IPS-18c (cell line): ENCODE measurements at regions not wholly inside any gene's neighbourhood (a gene's known extent, or its start where the extent isn't known, plus 50 kb on each side); places are given as distances from the start of the nearest gene placed in this dataset.

Experiments
- H3K4me3 ChIP-seq: 2 replicates; pipeline ENCODE4 v1.7.0; 2013; ENCODE audit warnings: low read depth, mild to moderate bottlenecking, low read length, moderate library complexity; ENCODE audit not compliant: insufficient read depth
- H3K9me3 ChIP-seq: one replicate; pipeline ENCODE4 v1.6.1; 2013; ENCODE audit warnings: mild to moderate bottlenecking, low read length, moderate library complexity; ENCODE audit not compliant: control insufficient read depth, insufficient read depth

DNA sequence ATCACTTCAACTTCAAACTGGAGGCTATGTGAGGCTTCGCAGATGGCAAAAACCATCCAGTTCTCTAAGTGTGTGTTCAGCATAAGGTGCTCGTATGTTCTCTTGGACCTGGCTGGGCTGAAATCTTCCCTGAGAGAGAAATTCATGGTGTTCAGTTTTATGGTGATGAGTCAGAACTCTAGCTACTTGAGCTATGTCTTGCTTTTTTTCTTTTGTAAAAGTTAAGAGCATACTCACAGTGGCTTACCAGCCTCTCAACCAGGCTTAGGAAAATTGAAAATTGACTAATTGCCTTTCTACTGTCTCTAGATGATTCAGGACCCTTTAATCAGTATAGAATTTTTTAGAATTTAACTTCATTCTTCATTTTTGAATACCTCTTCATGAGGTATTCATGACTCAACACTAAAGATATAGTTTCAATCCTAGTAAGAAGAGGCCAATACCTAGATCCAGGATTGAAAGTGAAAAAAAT, 617.5 kb downstream of the TBL1XR1 start:
- no peaks in the 10 kb centered on the region for H3K9me3 ChIP-seq
- no peak overlapping the region for H3K4me3 ChIP-seq

DNA sequence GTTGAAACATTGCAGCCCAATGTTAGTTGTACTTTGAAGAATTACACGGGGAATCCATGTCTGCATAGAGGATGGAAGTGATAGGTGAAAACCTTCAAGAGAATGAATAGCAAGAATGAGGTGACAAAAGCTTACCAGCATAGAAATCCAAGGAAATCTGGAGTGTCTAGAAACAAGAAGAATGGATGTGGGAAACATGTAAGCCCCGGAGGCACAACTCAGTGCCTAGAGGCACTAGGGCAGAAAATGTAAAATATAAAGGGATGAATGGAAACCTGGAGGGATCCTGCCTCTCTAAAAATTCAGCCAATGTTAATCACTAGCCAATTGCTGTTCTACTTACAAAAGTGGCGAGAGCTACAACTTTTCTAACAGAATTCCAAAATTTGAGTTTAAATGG, 619.0 kb downstream of the TBL1XR1 start:
- Histone ChIP-seq H3K9me3 (no peaks in the 10 kb centered on the region), H3K4me3 (no peak overlapping the region)

DNA sequence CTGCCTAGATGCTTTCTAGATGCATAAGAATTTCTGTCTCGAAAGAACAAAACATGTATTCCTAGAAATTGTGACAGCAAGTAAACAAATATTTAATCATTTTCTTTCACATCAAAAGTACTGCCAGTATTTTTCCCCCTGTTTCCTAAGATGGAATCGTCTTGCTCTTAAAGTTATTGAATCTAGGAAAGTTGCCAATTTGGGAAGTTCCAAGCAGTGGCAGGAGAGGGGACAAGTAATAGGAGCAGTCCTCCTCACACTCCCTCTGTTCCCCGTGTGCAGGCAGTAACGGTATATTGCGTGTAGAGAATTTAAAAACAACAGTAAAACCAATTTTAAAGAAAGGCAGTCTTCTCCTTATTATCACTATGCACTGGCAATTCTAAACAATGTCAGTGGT, 619.8 kb downstream of the TBL1XR1 start:
- no peaks in the 10 kb centered on the region for H3K9me3 ChIP-seq
- H3K4me3 ChIP-seq = no peak overlapping the region

DNA sequence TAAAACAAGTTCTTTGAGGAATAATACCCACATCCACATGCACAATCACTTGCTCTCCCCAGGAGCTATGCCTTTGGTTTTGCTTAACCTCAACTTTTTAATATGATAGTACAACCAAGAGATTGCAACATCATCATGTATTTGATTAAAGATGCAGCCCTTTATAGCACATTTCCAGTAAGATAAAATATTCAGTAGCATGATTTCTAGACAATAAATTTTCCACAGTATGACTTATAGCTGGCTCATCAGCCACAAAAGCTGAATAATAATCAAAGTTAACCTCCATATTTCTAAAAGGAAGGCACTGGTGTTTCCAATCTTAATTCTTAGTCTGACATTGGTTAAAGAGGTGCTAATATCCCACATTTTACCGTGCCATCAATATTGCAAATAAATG, 622.5 kb downstream of the TBL1XR1 start:
- no peak overlapping the region for H3K4me3 ChIP-seq

DNA sequence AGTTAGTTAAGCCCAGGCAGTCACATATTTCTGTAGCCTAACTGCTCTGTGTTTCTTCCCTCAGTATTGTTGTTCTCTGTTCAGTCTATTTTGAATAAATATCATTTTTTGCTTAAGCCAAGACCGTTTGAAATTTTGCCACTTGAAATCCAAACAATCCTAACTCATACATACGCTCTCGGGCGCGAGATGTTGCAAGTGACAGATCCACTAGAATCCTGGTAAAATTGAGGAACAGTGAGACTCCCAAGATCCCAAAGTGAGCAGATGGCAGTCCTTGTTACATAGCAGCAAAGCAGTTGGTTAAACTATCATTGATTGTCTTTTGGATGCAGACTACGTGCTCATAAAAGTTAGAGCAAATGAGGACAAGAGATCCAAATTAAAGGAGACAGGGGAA, 625.4 kb downstream of the TBL1XR1 start:
- no peak overlapping the region for H3K4me3 ChIP-seq

More for the DNA sequence above, 622.5 kb downstream of the TBL1XR1 start:
- no peaks in the 10 kb centered on the region for H3K9me3 ChIP-seq

DNA sequence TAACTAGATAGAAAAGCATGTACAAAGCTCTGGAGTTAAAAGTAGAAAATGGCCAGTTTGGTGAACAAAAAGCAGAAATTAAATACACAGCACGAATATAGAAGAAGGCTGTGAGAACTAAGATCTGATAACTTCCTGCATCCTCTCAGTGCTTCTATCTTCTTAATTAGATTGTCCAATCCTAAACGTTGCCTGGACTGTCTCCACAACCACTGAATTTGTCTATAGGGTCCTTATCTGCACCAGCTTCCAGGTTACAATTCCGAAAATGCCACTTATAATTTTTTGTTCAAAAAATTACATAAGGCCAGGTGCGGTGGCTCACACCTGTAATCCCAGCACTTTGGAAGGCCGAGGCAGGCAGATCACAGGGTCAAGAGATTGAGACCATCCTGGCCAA, 626.3 kb downstream of the TBL1XR1 start:
- H3K9me3 ChIP-seq = peaks cover 3% of the 10 kb centered on the region
- no peak overlapping the region for H3K4me3 ChIP-seq

More for the DNA sequence above, 625.4 kb downstream of the TBL1XR1 start:
- H3K9me3 ChIP-seq = peaks cover 3% of the 10 kb centered on the region

DNA sequence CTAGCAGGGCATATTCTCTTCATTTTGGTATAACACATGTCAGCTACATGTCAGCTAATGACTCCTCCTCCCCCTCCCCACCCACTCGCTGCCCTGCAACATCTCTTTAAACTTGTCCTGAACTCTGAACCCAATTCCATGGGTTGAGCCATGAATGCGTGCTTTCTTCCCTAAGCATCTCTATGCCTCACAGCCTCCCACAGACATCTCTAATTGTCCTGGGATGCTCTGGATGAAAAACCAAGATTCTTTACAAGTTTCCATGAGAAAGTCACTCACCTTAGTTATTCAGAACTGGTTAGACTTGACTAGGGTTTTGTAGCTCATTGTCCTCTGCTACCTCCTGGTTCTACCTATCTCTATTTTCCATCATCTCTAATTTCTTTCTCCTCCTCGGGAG, 629.1 kb downstream of the TBL1XR1 start:
- Histone ChIP-seq H3K9me3 (peaks cover 3% of the 10 kb centered on the region), H3K4me3 (no peak overlapping the region)

DNA sequence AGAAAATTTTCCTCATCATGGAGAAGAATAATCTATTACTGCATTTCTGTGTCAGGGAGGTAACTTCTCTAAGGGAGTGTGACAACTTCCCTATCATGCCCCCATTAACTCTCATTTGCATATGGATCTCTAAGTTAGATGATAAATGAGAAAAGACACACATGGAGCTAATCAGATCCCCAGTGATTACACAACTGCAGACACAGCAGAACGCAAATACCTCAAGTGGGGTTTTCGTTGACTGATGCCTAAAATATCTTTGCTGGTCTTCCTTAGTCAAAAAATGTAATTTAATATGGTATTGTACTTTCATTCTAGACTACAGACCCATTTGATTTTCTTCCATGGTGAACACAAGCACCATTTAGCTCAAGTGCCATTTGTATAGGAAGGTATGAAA, 630.5 kb downstream of the TBL1XR1 start:
- H3K4me3 ChIP-seq = no peak overlapping the region

DNA sequence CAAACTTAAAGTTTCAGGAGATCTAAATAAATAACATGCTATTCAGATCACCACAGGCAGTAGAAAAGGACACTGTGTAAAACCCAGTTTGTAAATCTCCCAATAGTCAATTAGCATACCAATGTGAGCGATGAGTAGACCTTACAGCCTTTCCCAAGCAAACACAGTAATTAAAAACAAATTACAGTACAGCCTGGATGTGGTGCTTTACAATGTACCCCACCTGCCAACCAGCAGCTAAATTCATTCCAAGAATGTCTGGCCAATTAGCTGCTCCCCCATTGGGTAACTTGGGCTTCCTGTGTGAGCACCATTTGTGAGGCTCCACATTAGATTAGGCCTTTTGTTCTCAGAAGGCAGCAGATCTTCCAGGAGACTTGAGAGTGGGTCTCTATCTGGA, 635.0 kb downstream of the TBL1XR1 start:
- Histone ChIP-seq H3K9me3 (no peaks in the 10 kb centered on the region), H3K4me3 (no peak overlapping the region)

More for the DNA sequence above, 630.5 kb downstream of the TBL1XR1 start:
- H3K9me3 ChIP-seq = peaks cover 3% of the 10 kb centered on the region

DNA sequence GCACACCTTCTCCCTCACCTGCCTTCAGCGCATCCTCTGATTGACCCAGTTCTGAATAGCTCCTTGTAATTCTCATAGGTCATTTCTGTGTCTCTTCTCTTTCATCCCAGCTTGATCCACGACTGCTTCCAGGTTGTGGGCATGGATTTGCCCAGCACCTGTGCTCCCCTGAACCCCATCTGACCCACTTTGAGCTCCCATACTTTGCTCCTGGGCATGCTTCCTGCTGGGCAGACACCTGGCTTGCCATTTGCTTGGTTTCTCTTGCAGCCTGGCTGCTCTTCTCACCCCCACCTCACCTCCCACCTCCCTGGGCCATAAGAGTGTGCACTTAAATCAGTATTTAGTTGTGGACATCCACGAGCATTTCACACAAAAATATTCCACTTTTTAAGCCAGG, 635.5 kb downstream of the TBL1XR1 start:
- Histone ChIP-seq H3K4me3 (no peak overlapping the region), H3K9me3 (no peaks in the 10 kb centered on the region)

DNA sequence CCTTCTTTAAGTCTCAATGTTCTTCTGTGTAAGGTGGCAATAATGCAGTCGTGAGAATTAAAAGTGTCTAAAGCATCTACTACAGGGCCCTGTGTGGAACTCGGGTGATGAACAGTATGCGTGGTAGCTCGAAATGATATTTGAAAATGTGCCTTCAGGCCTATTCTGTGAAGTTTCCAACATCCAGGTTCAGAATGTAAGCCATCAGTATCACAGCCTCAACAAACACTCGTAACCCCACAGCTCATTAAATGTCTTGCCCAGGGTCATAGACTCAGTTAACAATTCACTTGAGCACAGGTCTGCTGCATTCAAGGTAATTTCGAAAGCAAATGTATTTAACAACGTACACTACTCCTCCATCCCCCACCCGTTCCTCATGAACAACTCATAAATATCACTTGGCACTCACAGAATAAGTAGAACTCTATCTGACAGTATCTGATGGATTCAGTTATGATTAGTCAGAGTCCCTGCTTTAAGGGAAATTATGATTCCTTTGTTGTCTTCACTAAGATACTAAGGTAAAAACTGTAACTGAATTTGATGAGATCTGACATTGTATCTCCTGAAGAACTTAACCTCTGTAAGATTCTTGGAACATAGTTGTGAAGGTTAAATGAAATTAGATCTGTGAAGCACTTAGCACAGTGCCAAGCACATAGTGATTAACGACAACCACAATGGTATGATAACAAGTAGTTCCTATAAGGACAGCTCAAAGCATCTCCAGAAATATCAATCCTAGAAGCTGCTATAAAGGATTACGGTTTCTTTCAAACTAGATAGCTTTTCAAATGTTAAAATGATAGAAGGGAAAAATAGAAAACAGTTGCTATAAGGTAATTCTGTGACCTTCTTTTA, 642.3 kb downstream of the TBL1XR1 start:
- H3K9me3 ChIP-seq = no peaks in the 10 kb centered on the region
- H3K4me3 ChIP-seq = no peak overlapping the region

DNA sequence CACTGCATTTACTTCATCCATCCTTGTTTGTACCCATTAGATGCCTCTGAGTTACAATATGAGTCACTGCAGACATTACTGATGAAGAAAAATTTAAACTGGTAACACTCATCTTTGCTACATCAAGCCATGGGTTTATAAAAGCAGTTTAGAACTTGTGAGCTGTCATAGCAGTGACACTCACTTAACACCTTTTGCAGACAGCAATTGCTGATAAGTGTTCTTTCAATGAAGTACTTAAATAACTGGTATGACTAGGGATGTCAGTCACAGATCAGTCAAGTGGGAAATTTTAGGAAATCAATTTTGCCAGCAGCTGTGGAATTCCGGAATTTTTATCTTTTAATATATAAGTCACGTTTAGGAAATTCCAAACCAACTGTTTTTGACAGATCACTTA, 643.0 kb downstream of the TBL1XR1 start:
- H3K9me3 ChIP-seq = no peaks in the 10 kb centered on the region
- no peak overlapping the region for H3K4me3 ChIP-seq

DNA sequence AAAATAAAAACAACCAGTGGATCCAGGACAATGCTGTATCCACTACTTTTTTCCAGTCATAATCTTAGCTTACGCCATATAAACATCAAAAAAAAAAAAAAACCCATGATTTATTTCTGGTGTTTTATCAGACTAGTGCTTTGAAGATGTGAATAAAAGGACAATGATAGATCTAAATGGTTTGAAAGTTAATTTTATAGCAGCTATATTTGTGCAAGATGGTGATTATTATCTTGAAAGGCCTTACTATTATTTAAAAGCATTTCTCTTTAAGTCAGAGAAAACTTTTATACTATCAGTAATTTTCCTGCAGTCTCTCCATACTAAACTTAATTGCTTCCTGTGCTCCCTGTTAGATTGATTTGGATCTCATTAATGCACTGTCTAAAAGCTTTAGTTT, 670.3 kb downstream of the TBL1XR1 start:
- Histone ChIP-seq H3K4me3 (no peak overlapping the region), H3K9me3 (no peaks in the 10 kb centered on the region)

DNA sequence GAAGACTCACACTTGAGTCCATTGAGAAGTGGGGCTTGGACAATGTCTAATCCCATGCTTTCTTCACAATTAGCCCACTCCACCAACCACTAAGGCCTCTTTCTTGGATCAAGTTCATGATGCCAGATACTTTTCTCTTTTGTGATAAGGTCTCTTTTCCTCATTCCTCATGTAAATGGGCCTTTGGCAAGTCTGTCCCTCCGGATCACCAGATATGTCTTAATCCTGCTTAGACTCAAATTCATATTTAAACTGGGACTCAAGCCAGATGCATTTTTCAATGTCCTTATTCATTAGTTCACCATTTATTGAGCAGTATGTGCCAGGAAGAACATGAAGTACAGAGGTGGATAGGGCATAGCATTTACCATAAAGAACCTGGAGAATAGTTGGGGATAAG, 671.1 kb downstream of the TBL1XR1 start:
- Histone ChIP-seq H3K9me3 (no peaks in the 10 kb centered on the region), H3K4me3 (no peak overlapping the region)

DNA sequence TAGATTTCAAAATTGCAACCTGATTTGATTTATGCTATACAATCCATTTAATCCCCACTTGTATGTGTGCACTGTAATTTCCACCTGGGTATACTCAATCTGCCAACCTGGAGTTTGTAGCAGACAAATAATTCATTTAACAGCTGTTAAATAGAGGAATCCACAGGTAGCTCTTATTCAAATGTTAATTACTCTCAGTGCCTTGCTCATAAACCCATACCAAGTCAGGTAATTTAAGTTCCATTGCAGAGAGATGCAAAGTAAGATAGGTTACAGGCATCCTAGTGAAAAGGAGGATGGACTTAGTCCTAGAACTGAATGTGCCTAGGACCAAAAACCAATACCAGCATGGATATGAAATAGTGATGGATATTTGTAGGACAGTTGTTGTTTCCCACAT, 674.2 kb downstream of the TBL1XR1 start:
- Histone ChIP-seq H3K9me3 (no peaks in the 10 kb centered on the region), H3K4me3 (no peak overlapping the region)

DNA sequence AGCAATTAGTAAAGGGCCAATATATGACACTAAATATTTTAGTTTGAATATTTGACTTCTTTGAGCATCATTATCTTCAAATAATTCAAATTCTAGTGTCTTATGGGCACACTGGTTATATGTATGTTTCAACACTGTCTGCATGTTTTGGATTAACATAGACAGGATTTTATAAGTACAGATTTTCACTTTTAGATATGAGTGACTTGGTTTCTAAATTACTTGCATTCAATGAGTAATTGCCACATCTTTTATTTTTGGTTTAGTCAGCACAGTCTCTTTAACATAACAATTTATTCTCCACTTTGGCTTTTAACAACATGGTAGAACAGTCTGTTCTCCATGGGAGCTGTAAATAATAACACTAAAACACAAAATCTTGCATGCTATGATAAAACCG, 674.8 kb downstream of the TBL1XR1 start:
- no peaks in the 10 kb centered on the region for H3K9me3 ChIP-seq
- H3K4me3 ChIP-seq = no peak overlapping the region

DNA sequence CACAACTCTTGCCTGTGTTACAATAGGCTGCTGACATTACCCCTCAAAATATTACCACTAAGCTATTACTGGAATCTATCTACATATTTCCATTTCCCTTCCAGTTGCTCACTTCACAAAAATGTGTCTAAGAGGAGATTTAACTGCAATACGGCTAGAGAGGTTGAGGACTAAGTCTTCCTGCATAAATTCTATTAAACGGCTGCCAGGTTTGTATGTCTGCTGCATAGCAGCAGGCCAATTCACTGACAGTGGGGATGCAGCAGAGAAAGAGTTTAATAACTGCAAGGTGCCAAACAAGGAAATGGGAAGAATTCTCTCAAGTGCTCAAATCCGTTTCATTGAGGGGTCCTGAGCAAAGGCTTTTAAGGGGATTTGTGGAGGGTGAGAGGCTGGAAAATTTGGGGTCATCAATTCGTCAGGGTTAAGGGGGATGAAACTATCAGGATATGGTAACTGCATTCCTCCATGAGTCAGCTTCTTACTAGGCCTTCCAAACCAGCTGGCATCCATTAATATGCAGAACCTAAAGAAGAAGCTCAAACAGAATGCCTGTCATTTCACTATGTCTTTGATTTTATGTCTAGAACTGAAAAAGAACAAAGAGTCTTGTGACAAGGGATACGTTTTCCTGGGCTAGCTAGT, 675.6 kb downstream of the TBL1XR1 start:
- no peak overlapping the region for H3K4me3 ChIP-seq
- H3K9me3 ChIP-seq = no peaks in the 10 kb centered on the region

DNA sequence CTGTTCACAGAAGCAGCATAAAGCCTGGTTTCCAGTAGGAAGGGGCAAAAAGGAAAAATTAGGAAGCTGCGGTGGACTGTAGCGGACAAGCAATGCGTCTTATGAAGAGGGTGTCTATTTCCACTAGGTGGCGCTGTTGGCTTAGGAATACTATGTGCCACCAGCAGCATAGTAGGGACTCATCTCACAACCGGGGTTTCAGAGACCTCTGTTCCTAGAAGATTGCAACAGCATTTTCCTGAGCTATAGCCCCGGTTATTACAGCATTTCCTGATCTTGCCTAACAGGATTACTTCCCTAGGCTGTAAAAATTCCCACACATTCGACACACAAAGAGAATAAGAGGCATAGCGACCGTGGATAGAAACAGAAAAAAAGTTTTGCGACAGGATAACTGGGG, 683.0 kb downstream of the TBL1XR1 start:
- H3K9me3 ChIP-seq = peaks cover 13% of the 10 kb centered on the region
- no peak overlapping the region for H3K4me3 ChIP-seq
